Sigmoid colon (tissue), 6 donors: ENCODE measurements at regions not wholly inside any gene's neighbourhood (a gene's known extent, or its start where the extent isn't known, plus 50 kb on each side); places are given as distances from the start of the nearest gene placed in this dataset.

ENCODE experiments used
- DNase-seq: peaks from one replicate; pipeline ENCODE4 v3.0.0-alpha.2; 2019
- H3K27ac ChIP-seq, 4 donors: fragments of 200-600 bp; sonication (generic); one replicate each; pipeline ENCODE4 v1.5.1; 2016 to 2019; ENCODE audit warnings: mild to moderate bottlenecking in 1 of 4
- H3K27me3 ChIP-seq, 3 donors: fragments of 200-600 bp; sonication (generic); one replicate each; pipeline ENCODE4 v1.5.1; 2019; ENCODE audit warnings: mild to moderate bottlenecking in 1 of 3
- H3K36me3 ChIP-seq, 4 donors: fragments of 200-600 bp; sonication (generic); one replicate each; pipeline ENCODE4 v1.5.1; 2016 to 2019
- H3K4me1 ChIP-seq, 4 donors: fragments of 200-600 bp; sonication (generic); one replicate each; pipeline ENCODE4 v1.5.1; 2017 to 2019
- H3K4me3 ChIP-seq, 4 donors: fragments of 200-600 bp; sonication (generic); one replicate each; pipeline ENCODE4 v1.5.1; 2017 to 2019; ENCODE audit warnings: mild to moderate bottlenecking in 2 of 4, moderate library complexity in 1 of 4
- H3K9me3 ChIP-seq, 4 donors: fragments of 200-600 bp in 3 of 4; sonication (generic) in 3 of 4; one replicate each; pipeline versions ENCODE4 v1.5.1 to v1.6.1; 2013 to 2019
- EP300 ChIP-seq, 4 donors: sonication (generic); formaldehyde crosslinking; IDR thresholded peaks; one replicate each; pipeline ENCODE4 v1.6.1; 2017; ENCODE audit warnings: antibody characterized with exemption in 4 of 4
- POLR2A ChIP-seq, 2 donors: fragments of 450-650 bp; IDR thresholded peaks; one replicate each; pipeline ENCODE4 v1.6.1; 2016; ENCODE audit warnings: antibody characterized with exemption in 2 of 2, mild to moderate bottlenecking in 2 of 2, moderate library complexity in 2 of 2
- POLR2AphosphoS5 ChIP-seq, 4 donors: sonication (generic); formaldehyde crosslinking; IDR thresholded peaks; one replicate each; pipeline ENCODE4 v1.6.1; 2017; ENCODE audit warnings: antibody characterized with exemption in 4 of 4
- WGBS, 2 donors: extraction: QIAGEN DNeasy Blood & Tissue Kit; methylation state at CpG; one replicate each; pipeline ENCODE4 v1.1.7; 2013; 5-methylcytosine and 5-hydroxymethylcytosine counted together
- intact Hi-C: fragments of 100-400 bp; cut with DNase I; formaldehyde crosslinking; loops from one replicate; pipeline ENCODE4 v1.15.1; 2023
- TF ChIP-seq, protein P1 (sequence below), 4 experiments: fragments of 450-650 bp in 3 of 4; fragments of 200-600 bp in 1 of 4; IDR thresholded peaks; one replicate each; pipeline ENCODE4 v1.5.1; 2016 to 2019; ENCODE audit warnings: antibody characterized with exemption in 4 of 4, mild to moderate bottlenecking in 3 of 4, moderate library complexity in 2 of 4
- donor health status: healthy with polysubstance abuse.
- donor health status: healthy.

DNA sequence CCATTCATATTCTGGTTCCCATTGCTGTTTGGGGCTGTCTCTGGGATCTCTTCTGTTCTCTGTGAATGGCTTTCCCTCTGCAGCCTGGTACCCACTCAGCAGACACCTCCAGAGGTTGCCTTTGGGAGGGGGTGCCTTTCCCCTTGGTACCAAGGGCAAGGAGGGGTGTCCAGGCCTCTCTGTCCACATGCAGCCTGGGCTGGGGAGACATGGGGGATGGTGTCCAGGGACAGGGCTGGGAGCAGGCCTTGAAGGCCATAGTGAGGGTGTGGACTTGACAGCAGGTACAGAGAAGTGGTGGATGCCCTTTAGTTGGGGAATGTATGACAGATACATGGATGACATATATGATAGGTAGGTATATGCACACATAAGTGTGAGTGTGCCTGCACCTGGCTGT lies 83.7 kb downstream of the PLXNA1 start:
- Histone ChIP-seq H3K4me3 (no peak overlapping the region), H3K27ac (no peak overlapping the region), H3K4me1 (no peaks in the 10 kb centered on the region), H3K9me3 (no peaks in the 10 kb centered on the region), H3K36me3 (no peaks in the 10 kb centered on the region), H3K27me3 (peaks cover 0 to 20% (median 0%) of the 10 kb centered on the region in 3 donors)
- TF ChIP-seq EP300 (IDR thresholded peaks at IDR 0.05), result no peak
- TF ChIP-seq POLR2A (IDR thresholded peaks at IDR 0.05), result no peak
- TF ChIP-seq, protein P1, sequence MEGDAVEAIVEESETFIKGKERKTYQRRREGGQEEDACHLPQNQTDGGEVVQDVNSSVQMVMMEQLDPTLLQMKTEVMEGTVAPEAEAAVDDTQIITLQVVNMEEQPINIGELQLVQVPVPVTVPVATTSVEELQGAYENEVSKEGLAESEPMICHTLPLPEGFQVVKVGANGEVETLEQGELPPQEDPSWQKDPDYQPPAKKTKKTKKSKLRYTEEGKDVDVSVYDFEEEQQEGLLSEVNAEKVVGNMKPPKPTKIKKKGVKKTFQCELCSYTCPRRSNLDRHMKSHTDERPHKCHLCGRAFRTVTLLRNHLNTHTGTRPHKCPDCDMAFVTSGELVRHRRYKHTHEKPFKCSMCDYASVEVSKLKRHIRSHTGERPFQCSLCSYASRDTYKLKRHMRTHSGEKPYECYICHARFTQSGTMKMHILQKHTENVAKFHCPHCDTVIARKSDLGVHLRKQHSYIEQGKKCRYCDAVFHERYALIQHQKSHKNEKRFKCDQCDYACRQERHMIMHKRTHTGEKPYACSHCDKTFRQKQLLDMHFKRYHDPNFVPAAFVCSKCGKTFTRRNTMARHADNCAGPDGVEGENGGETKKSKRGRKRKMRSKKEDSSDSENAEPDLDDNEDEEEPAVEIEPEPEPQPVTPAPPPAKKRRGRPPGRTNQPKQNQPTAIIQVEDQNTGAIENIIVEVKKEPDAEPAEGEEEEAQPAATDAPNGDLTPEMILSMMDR (IDR thresholded peaks at IDR 0.05), result no peak
- no peak for TF ChIP-seq POLR2AphosphoS5 (IDR thresholded peaks at IDR 0.05)
- peak; percentile 41 for DNase-seq
- intact Hi-C loops, result no loop called here

DNA sequence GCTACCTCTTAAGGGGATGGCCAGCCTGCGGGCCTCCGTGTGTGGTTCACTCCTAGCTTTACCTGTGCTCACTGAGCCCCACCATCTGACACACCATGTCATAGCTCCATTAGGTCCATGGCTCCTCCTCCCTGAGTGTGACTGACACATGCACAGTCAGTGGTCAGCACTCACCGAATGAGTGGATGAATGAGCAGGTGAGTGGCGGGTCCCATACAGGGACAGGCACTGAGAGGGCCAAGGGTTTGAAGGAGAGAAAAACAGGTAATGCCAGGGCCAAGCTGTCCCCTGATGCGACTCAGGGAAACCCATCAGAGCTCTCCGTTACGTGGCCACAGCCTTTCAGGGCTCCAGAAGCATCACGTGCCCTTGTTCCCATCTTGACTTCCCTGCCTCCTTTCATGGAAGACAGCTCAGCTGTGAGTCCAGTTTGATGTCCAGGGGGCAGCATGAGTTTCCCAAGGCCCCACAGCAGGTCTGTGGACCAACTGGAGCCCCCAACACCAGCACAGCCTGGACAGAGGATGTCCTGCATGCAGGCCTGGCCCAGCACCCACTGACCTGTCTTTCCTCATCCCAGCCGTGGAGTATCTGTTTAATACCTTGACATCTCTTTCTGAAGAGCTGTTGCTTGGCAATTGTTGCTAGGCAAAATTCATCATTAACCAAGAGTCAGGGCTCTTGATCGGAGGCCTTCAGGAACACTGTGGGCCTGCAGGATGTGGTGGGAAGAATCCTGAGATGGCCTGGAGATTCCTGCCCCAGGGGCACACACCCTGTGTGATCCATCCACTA lies 84.4 kb downstream of the PLXNA1 start:
- no peaks in the 10 kb centered on the region for H3K4me1 ChIP-seq

GRCh38 chr3:127068111-127068810 lies 85.3 kb downstream of the PLXNA1 start:
- WGBS, 2 donors, result 84 to 87% methylated on average over 15 of the region's 15 CpGs
- H3K9me3 ChIP-seq, result no peaks in the 10 kb centered on the region
- intact Hi-C loops, result no loop called here

More for the DNA sequence above, 84.4 kb downstream of the PLXNA1 start:
- Histone ChIP-seq H3K9me3 (no peaks in the 10 kb centered on the region), H3K27me3 (peaks cover 0 to 17% (median 0%) of the 10 kb centered on the region in 3 donors), H3K36me3 (no peaks in the 10 kb centered on the region), H3K4me3 (no peak overlapping the region), H3K27ac (no peak overlapping the region)
- WGBS, 2 donors, result 92 to 94% methylated on average over 10 of the region's 10 CpGs
- peak; percentile 52 for DNase-seq
- intact Hi-C loops, result no loop called here
- TF ChIP-seq EP300 (IDR thresholded peaks at IDR 0.05) (no peak), POLR2AphosphoS5 (IDR thresholded peaks at IDR 0.05) (no peak), POLR2A (IDR thresholded peaks at IDR 0.05) (no peak)
- TF ChIP-seq, protein P1 (IDR thresholded peaks at IDR 0.05), result no peak

GRCh38 chr3:127068871-127069270 lies 86.0 kb downstream of the PLXNA1 start:
- 84 to 87% methylated on average over 9 of the region's 9 CpGs for WGBS, 2 donors
- intact Hi-C loops, result no loop called here
- DNase-seq, result peak; percentile 53
- H3K4me3 ChIP-seq, result no peak overlapping the region
- peaks cover 0 to 17% (median 0%) of the 10 kb centered on the region in 3 donors for H3K27me3 ChIP-seq
- H3K9me3 ChIP-seq, result no peaks in the 10 kb centered on the region
- no peaks in the 10 kb centered on the region for H3K4me1 ChIP-seq
- no peak overlapping the region for H3K27ac ChIP-seq
- TF ChIP-seq POLR2A (IDR thresholded peaks at IDR 0.05), result no peak
- TF ChIP-seq, protein P1 (IDR thresholded peaks at IDR 0.05), result no peak
- no peak for TF ChIP-seq EP300 (IDR thresholded peaks at IDR 0.05)
- no peak for TF ChIP-seq POLR2AphosphoS5 (IDR thresholded peaks at IDR 0.05)
- no peaks in the 10 kb centered on the region for H3K36me3 ChIP-seq

More at GRCh38 chr3:127068111-127068810, 85.3 kb downstream of the PLXNA1 start:
- Histone ChIP-seq H3K27me3 (peaks cover 0 to 17% (median 0%) of the 10 kb centered on the region in 3 donors), H3K4me1 (no peaks in the 10 kb centered on the region), H3K36me3 (no peaks in the 10 kb centered on the region), H3K27ac (no peak overlapping the region), H3K4me3 (no peak overlapping the region)
- peak; percentile 46 for DNase-seq
- no peak for TF ChIP-seq POLR2AphosphoS5 (IDR thresholded peaks at IDR 0.05)
- TF ChIP-seq EP300 (IDR thresholded peaks at IDR 0.05), result no peak
- TF ChIP-seq POLR2A (IDR thresholded peaks at IDR 0.05), result no peak
- TF ChIP-seq, protein P1 (IDR thresholded peaks at IDR 0.05), result no peak
